SU-DHL-6 (cell line): ENCODE measurements at regions not wholly inside any gene's neighbourhood (a gene's known extent, or its start where the extent isn't known, plus 50 kb on each side); places are given as distances from the start of the nearest gene placed in this dataset.

Experiments used
- CTCF ChIP-seq: fragments of 200-600 bp; sonication (generic); IDR thresholded peaks from one replicate; pipeline ENCODE4 v1.5.1; 2017; ENCODE audit warnings: antibody characterized with exemption, mild to moderate bottlenecking, low read length, moderate library complexity; ENCODE audit not compliant: insufficient read depth, poor library complexity, severe bottlenecking
- EZH2phosphoT487 ChIP-seq: fragments of 200-600 bp; sonication (generic), shearing (Covaris generic); conservative IDR thresholded peaks from 2 replicates; pipeline ENCODE4 v1.6.1; 2018; ENCODE audit warnings: mild to moderate bottlenecking, antibody characterized with exemption, low read length, moderate library complexity, mixed read lengths

GRCh38 chr12:87259391-87259790 is 769.8 kb downstream of the C12orf50 start:
- TF ChIP-seq EZH2phosphoT487 (no peak), CTCF (no peak)
